ENCODE measurements at regions not wholly inside any gene's neighbourhood (a gene's known extent, or its start where the extent isn't known, plus 50 kb on each side); places are given as distances from the start of the nearest gene placed in this dataset.

- DNase-seq (ENCODE audit: low read depth): no peak
- TF ChIP-seq CTCF (conservative IDR thresholded peaks at IDR 0.05; ENCODE audit: low read length): no peak
- no peak overlapping the region for H3K4me3 ChIP-seq (ENCODE audit: low read length)
Measured at GRCh38 chr5:174972291-174972690, 247.9 kb downstream of the MSX2 start.

DNA sequence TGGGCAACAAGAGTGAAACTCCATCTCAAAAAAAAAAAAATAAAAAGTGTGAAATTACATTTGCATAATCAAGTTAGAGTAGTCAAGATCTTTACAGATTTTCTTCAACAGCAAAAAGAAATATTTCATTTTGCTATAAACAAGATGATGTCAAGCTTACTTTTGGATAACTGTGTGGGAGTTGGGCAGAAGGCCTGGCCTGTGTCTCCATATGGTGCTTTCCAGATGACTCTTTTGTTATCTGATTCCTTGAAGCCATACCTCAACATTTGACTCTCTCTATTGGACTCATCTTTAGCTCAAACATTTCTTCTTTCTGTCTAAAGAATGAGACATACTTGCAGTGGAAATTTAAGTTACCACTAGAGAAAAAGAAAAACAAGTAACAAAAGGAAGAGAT lies 246.8 kb downstream of the MSX2 start:
- no peak for DNase-seq (ENCODE audit: low read depth)
- no peak overlapping the region for H3K4me3 ChIP-seq (ENCODE audit: low read length)
- TF ChIP-seq CTCF (conservative IDR thresholded peaks at IDR 0.05; ENCODE audit: low read length): no peak

DNA sequence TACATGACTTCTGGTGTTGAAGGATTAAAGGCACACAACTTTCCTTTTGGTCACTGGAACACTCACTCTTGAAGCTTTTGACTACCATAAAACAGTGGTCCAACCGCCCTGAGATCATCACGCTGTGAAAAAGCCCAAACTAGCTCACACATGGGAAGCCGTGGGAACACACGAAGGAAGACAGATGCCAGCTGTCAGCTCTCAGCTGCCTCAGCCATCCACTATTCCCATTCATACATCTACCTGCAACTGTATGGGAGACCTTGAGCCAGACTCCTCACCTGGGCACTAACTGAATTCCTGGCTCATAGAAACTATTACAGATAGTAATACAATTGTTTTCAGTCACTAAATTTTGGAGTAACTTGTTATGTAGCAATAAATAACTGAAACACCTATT lies 246.1 kb downstream of the MSX2 start:
- DNase-seq (ENCODE audit: low read depth): no peak
- no peak overlapping the region for H3K4me3 ChIP-seq (ENCODE audit: low read length)
- TF ChIP-seq CTCF (conservative IDR thresholded peaks at IDR 0.05; ENCODE audit: low read length): no peak

- no peak for TF ChIP-seq CTCF (conservative IDR thresholded peaks at IDR 0.05; ENCODE audit: low read length)
- H3K4me3 ChIP-seq (ENCODE audit: low read length): no peak overlapping the region
- DNase-seq (ENCODE audit: low read depth): no peak
Measured at GRCh38 chr5:174953871-174954270, 229.5 kb downstream of the MSX2 start.

- peak; percentile 69 for DNase-seq (ENCODE audit: low read depth)
- peak; percentile 86 for TF ChIP-seq CTCF (conservative IDR thresholded peaks at IDR 0.05; ENCODE audit: low read length)
- no peak overlapping the region for H3K4me3 ChIP-seq (ENCODE audit: low read length)
Measured at GRCh38 chr5:174951151-174951780, 226.9 kb downstream of the MSX2 start.

- no peak for TF ChIP-seq CTCF (conservative IDR thresholded peaks at IDR 0.05; ENCODE audit: low read length)
- no peak overlapping the region for H3K4me3 ChIP-seq (ENCODE audit: low read length)
- DNase-seq (ENCODE audit: low read depth): no peak
Measured at GRCh38 chr5:174947548-174947947, 223.2 kb downstream of the MSX2 start.

DNA sequence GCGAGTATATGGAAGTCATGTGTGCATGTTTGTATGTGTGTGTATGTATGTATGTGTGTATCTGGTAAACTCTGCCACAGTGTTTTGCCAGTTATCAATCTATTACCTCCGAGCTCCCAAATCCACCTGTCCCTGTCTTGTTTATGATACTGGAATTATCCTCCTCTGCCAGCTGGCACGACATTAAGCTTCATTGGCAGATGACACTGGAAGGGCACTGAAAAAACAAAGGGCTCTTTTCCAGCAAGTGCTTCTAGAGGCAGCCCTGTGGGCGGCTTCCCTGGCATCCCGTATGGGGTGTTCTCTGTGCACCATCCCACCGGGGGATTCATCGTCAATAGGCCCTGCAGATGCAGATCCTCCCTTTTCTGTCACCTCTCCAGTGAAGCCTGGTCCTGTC lies 221.5 kb downstream of the MSX2 start:
- H3K4me3 ChIP-seq (ENCODE audit: low read length): no peak overlapping the region
- no peak for DNase-seq (ENCODE audit: low read depth)
- TF ChIP-seq CTCF (conservative IDR thresholded peaks at IDR 0.05; ENCODE audit: low read length): no peak
